ENCODE measurements at regions not wholly inside any gene's neighbourhood (a gene's known extent, or its start where the extent isn't known, plus 50 kb on each side); places are given as distances from the start of the nearest gene placed in this dataset.

DNA sequence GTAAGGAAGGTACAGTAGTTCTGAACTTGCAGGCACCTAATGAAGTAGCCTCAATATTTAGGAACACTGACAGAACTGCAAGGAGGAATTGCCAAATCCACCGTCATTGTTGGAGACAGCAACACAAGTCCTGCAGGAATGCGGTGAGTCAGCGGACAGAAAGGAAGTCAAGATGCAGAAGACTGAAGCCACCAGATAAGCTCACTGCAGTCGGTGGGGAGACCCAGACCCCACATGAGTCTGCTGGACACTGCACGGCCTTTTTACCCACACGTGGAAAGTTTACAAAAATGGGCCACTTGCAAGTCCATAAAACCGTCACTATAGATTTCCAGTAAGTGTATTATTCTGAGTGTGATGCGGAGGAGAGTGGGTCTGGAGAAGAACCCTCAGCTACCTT, 1471.6 kb downstream of the TBC1D22A start:
- TF ChIP-seq ZNF274 (IDR thresholded peaks at IDR 0.05; ENCODE audit: low read depth, low read length) (no peak), ZFX (IDR thresholded peaks at IDR 0.05) (no peak), EZH2 (IDR thresholded peaks at IDR 0.05) (no peak), POLR2A (IDR thresholded peaks at IDR 0.05; ENCODE audit: borderline replicate concordance, extremely low read depth, insufficient read depth, insufficient read length) (no peak)
- TF ChIP-seq, protein P1, sequence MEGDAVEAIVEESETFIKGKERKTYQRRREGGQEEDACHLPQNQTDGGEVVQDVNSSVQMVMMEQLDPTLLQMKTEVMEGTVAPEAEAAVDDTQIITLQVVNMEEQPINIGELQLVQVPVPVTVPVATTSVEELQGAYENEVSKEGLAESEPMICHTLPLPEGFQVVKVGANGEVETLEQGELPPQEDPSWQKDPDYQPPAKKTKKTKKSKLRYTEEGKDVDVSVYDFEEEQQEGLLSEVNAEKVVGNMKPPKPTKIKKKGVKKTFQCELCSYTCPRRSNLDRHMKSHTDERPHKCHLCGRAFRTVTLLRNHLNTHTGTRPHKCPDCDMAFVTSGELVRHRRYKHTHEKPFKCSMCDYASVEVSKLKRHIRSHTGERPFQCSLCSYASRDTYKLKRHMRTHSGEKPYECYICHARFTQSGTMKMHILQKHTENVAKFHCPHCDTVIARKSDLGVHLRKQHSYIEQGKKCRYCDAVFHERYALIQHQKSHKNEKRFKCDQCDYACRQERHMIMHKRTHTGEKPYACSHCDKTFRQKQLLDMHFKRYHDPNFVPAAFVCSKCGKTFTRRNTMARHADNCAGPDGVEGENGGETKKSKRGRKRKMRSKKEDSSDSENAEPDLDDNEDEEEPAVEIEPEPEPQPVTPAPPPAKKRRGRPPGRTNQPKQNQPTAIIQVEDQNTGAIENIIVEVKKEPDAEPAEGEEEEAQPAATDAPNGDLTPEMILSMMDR (IDR thresholded peaks at IDR 0.05 in 2 of 3, conservative IDR thresholded peaks at IDR 0.05 in 1 of 3; ENCODE audit: borderline replicate concordance in 1 of 3, insufficient read depth in 1 of 3, low read depth in 2 of 3, low read length in 2 of 3) = no peak
